LNCaP clone FGC (cell line): ENCODE measurements at regions not wholly inside any gene's neighbourhood (a gene's known extent, or its start where the extent isn't known, plus 50 kb on each side); places are given as distances from the start of the nearest gene placed in this dataset.

Experiments used
- DNase-seq: peaks from one replicate; pipeline ENCODE4 v3.0.0-alpha.2; 2011; ENCODE audit warnings: low read depth
- H3K4me3 ChIP-seq: 2 replicates; pipeline ENCODE4 v1.5.1; 2011; ENCODE audit warnings: mild to moderate bottlenecking, low read depth, low read length, control low read depth
- TF ChIP-seq, protein P1 (sequence below): IDR thresholded peaks from 2 replicates; pipeline ENCODE4 v1.5.1; 2012; ENCODE audit warnings: mild to moderate bottlenecking; ENCODE audit not compliant: control insufficient read depth, insufficient read depth; ENCODE audit errors: extremely low read depth

- no peak overlapping the region for H3K4me3 ChIP-seq
- DNase-seq: no peak
- TF ChIP-seq, protein P1, sequence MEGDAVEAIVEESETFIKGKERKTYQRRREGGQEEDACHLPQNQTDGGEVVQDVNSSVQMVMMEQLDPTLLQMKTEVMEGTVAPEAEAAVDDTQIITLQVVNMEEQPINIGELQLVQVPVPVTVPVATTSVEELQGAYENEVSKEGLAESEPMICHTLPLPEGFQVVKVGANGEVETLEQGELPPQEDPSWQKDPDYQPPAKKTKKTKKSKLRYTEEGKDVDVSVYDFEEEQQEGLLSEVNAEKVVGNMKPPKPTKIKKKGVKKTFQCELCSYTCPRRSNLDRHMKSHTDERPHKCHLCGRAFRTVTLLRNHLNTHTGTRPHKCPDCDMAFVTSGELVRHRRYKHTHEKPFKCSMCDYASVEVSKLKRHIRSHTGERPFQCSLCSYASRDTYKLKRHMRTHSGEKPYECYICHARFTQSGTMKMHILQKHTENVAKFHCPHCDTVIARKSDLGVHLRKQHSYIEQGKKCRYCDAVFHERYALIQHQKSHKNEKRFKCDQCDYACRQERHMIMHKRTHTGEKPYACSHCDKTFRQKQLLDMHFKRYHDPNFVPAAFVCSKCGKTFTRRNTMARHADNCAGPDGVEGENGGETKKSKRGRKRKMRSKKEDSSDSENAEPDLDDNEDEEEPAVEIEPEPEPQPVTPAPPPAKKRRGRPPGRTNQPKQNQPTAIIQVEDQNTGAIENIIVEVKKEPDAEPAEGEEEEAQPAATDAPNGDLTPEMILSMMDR: no peak
Observed at GRCh38 chrX:28303486-28303885, 283.8 kb upstream of the IL1RAPL1 start.

DNA sequence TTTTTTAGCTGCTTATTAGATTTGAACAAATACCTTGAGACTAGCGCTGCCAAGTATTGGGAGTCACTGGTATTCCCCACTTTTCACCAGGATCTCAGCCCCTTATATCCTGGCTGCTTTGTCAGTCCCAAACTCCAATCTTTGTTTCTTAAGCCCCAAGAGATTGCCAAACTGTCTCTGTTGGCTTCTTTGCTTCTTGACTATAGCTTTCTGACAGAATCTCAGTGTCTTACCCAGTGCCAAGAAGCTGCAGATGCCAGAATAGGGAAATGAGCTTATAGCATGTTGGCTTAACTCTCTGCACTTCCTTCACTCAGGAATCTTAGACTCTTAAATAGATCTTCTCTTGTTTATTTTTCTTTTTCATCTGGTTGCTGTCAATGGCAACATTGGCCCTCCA is 297.5 kb upstream of the DCAF8L1 start:
- no peak for DNase-seq
- no peak overlapping the region for H3K4me3 ChIP-seq
- TF ChIP-seq, protein P1: no peak

DNA sequence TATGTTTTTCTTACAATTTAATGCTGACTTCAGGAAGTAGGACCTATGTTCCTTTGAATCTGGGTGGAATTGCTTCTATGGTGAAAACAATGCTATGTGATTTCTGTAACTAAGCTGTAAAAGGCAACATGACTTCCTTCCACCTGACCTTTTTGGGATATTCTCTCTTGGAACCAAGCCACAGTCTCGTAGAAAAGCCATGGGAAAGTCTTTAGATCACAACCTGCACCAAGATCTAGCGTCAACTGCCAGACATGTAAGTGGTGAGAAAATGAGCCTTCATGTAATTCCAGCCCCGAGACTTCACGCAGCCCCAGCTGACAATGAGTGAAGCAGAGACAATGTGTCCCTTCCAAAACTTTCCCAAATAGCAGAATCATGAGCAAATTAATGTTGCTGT is 297.0 kb upstream of the DCAF8L1 start:
- H3K4me3 ChIP-seq: no peak overlapping the region
- DNase-seq: no peak
- TF ChIP-seq, protein P1: no peak

GRCh38 chrX:28273736-28274135 is 292.5 kb upstream of the DCAF8L1 start:
- no peak overlapping the region for H3K4me3 ChIP-seq
- DNase-seq: no peak
- TF ChIP-seq, protein P1: no peak

DNA sequence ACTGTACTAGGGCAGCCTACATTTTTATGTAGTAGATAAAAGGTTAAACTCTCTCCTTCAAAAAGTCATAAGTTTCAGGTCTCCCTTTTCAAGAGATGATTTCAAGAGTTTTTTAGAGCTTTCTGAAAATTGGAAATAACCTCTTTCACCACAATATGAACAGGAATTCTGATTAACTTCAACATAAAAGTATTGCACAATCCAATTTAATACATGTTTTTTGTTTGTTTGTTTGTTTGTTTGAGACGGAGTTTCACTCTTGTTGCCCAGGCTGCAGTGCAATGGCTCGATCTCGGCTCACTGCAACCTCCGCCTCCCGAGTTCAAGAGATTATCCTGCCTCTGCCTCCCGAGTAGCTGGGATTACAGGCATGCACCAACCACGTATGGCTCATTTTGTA is 265.4 kb upstream of the DCAF8L1 start:
- H3K4me3 ChIP-seq: no peak overlapping the region
- no peak for DNase-seq
- TF ChIP-seq, protein P1: no peak

DNA sequence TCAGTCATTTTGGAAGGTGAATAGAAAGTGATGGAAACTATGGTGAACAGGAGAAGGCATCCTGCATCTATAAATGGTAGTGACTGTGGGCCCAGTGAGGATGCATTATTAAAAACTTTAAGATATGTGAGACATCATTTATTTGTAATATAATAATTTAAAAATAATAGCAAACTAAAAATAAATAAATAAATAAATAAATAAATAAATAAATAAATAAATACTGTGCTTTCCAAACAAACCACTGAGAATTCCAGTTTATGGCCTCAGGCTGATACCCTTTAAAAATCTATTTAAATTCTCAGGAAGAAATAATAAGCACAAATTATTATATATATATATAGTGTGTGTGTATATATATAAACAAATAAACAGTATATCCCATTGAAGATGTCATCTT is 248.0 kb upstream of the DCAF8L1 start:
- TF ChIP-seq, protein P1: no peak
- DNase-seq: no peak
- H3K4me3 ChIP-seq: no peak overlapping the region

GRCh38 chrX:28225513-28225912 is 244.3 kb upstream of the DCAF8L1 start:
- TF ChIP-seq, protein P1: no peak
- no peak overlapping the region for H3K4me3 ChIP-seq
- no peak for DNase-seq
